ENCODE measurements at regions not wholly inside any gene's neighbourhood (a gene's known extent, or its start where the extent isn't known, plus 50 kb on each side); places are given as distances from the start of the nearest gene placed in this dataset.

DNA sequence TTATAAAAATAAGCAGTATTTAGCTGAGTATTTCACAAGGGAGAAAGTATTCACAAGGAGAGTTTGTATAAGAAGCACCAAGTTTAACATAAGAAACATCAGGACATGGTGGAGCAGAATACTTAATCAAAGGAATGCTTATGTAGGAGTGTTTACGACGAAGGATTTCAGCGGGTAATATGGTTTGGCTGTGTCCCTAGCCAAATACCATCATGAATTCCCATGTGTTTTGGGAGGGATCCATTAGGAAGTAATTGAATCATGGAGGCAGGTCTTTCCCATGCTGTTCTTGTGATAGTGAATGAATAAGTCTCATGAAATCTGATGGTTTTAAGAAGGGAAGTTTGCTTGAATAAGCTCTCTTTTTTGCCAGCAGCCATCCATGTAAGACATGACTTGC, 1099.1 kb upstream of the ADGRB3 start:
- no peaks in the 10 kb centered on the region for H3K4me1 ChIP-seq (replicated peaks in 1 of 2)
- 83 to 89% (median 87%) methylated on average over 3 of the region's 3 CpGs for WGBS, 4 donors
- H3K27ac ChIP-seq, result no peak overlapping the region
- no peak overlapping the region for H3K4me3 ChIP-seq
- no peaks in the 10 kb centered on the region for H3K27me3 ChIP-seq
- no peak for DNase-seq
- H3K9me3 ChIP-seq (replicated peaks in 1 of 3), result no peaks in the 10 kb centered on the region
- H3K36me3 ChIP-seq (replicated peaks in 1 of 2), result no peaks in the 10 kb centered on the region
- TF ChIP-seq POLR2A (IDR thresholded peaks at IDR 0.05) (no peak), CTCF (IDR thresholded peaks at IDR 0.05) (no peak)
- intact Hi-C loops (cut with DNase I), result no loop called here

DNA sequence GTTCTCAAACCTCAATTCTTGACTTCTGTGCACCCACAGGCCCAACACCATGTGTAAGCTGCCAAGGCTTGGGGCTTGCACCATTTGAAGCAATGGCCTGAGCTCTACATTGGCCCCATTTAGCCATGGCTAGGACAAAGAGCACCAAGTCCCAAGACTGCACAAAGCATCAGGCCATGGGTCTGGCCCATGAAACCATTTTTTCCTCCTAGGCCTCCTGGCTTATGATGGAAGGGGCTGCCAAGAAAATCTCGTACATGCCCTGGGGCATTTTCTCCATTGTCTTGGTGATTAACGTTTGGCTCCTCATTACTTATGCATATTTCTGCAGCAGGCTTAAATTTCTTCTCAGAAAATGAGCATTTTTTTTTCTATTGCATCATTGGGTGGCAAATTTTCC, 1128.7 kb upstream of the ADGRB3 start:
- H3K4me3 ChIP-seq, result no peak overlapping the region
- intact Hi-C loops (cut with DNase I), result no loop called here
- no peak overlapping the region for H3K27ac ChIP-seq
- H3K9me3 ChIP-seq (replicated peaks in 1 of 3), result no peaks in the 10 kb centered on the region
- no peak for DNase-seq
- H3K4me1 ChIP-seq (replicated peaks in 1 of 2), result no peaks in the 10 kb centered on the region
- TF ChIP-seq CTCF (IDR thresholded peaks at IDR 0.05), result no peak
- no peak for TF ChIP-seq POLR2A (IDR thresholded peaks at IDR 0.05)
- no peaks in the 10 kb centered on the region for H3K36me3 ChIP-seq (replicated peaks in 1 of 2)
- WGBS, 4 donors, result 75 to 82% (median 76%) methylated on average over 2 of the region's 2 CpGs
- H3K27me3 ChIP-seq, result no peaks in the 10 kb centered on the region

GRCh38 chr6:67501755-67502154, 1133.3 kb upstream of the ADGRB3 start:
- Histone ChIP-seq H3K4me1 (replicated peaks in 1 of 2) (no peaks in the 10 kb centered on the region), H3K9me3 (replicated peaks in 1 of 3) (no peaks in the 10 kb centered on the region), H3K4me3 (no peak overlapping the region), H3K36me3 (replicated peaks in 1 of 2) (no peaks in the 10 kb centered on the region), H3K27ac (no peak overlapping the region), H3K27me3 (no peaks in the 10 kb centered on the region)
- TF ChIP-seq POLR2A (IDR thresholded peaks at IDR 0.05), result no peak
- TF ChIP-seq CTCF (IDR thresholded peaks at IDR 0.05), result no peak
- WGBS, 4 donors, result 29 to 45% (median 37%) methylated on average over 5 of the region's 5 CpGs
- intact Hi-C loops (cut with DNase I), result no loop called here
- no peak for DNase-seq

DNA sequence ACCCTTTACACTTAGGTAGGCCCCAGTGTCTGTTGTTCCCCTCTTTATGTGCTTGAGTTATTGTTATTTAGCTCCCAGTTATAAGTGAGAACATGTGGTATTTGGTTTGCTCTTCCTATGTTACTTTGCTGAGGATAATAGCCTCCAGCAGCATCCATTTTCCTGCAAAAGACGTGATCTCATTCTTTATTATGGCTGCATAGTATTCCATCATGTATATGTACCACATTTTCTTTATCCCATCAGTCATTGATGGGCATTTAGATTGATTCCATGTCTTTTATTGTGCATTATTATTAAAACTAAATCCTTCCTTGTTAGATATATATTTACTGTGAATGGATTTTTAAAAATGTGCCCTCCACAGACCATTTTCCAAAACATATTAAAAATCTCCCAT, 1137.3 kb upstream of the ADGRB3 start:
- DNase-seq, result no peak
- no peak overlapping the region for H3K27ac ChIP-seq
- H3K9me3 ChIP-seq (replicated peaks in 1 of 3), result no peaks in the 10 kb centered on the region
- H3K27me3 ChIP-seq, result no peaks in the 10 kb centered on the region
- intact Hi-C loops (cut with DNase I), result no loop called here
- no peak for TF ChIP-seq CTCF (IDR thresholded peaks at IDR 0.05)
- WGBS, 4 donors, result 69 to 90% (median 73%) methylated on average over 1 of the region's 1 CpG
- H3K36me3 ChIP-seq (replicated peaks in 1 of 2), result no peaks in the 10 kb centered on the region
- no peaks in the 10 kb centered on the region for H3K4me1 ChIP-seq (replicated peaks in 1 of 2)
- no peak overlapping the region for H3K4me3 ChIP-seq
